OCI-LY1 (cell line): ENCODE measurements at regions not wholly inside any gene's neighbourhood (a gene's known extent, or its start where the extent isn't known, plus 50 kb on each side); places are given as distances from the start of the nearest gene placed in this dataset.

Experiments used
- EZH2 ChIP-seq: fragments of 200-600 bp; sonication (generic), shearing (Covaris generic); IDR thresholded peaks from 2 replicates; pipeline ENCODE4 v1.8.0; 2017; ENCODE audit warnings: borderline replicate concordance, mixed run types, mild to moderate bottlenecking, antibody characterized with exemption, low read length, moderate library complexity, mixed read lengths
- TF ChIP-seq, protein P1 (sequence below): fragments of 200-600 bp; sonication (generic), shearing (Covaris generic); IDR thresholded peaks from 2 replicates; pipeline ENCODE4 v1.5.1; 2017; ENCODE audit warnings: mild to moderate bottlenecking, antibody characterized with exemption, low read length, moderate library complexity, mixed read lengths

DNA sequence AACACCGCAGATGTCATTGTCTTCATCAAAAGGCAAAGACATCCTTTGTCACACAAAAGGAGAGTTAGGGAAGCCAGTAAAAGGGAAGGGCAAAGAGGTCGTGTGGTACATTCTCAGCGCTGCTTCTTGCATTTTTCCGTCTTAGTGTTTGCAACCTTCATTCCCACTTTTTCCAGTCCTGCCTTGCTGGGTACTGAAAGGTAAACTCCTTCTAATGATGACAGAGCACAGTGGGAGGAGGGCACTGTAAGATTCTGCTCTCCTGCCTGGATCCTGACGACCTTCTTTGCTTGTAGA, 424.3 kb upstream of the MEX3C start:
- TF ChIP-seq, protein P1, sequence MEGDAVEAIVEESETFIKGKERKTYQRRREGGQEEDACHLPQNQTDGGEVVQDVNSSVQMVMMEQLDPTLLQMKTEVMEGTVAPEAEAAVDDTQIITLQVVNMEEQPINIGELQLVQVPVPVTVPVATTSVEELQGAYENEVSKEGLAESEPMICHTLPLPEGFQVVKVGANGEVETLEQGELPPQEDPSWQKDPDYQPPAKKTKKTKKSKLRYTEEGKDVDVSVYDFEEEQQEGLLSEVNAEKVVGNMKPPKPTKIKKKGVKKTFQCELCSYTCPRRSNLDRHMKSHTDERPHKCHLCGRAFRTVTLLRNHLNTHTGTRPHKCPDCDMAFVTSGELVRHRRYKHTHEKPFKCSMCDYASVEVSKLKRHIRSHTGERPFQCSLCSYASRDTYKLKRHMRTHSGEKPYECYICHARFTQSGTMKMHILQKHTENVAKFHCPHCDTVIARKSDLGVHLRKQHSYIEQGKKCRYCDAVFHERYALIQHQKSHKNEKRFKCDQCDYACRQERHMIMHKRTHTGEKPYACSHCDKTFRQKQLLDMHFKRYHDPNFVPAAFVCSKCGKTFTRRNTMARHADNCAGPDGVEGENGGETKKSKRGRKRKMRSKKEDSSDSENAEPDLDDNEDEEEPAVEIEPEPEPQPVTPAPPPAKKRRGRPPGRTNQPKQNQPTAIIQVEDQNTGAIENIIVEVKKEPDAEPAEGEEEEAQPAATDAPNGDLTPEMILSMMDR, result no peak
- no peak for TF ChIP-seq EZH2
